Stimulated activated CD4-positive, alpha-beta T cell treated with anti-CD3 and anti-CD28 coated beads, Interleukin-15, amount 100 ng/mL, for 24 hours (primary cell): ENCODE measurements at regions not wholly inside any gene's neighbourhood (a gene's known extent, or its start where the extent isn't known, plus 50 kb on each side); places are given as distances from the start of the nearest gene placed in this dataset.
A peak's percentile ranks its signal among the peaks of the same experiment; 100 is the strongest.

Experiments
- DNase-seq: peaks from one replicate; pipeline ENCODE4 v3.0.0-alpha.2; 2020

DNA sequence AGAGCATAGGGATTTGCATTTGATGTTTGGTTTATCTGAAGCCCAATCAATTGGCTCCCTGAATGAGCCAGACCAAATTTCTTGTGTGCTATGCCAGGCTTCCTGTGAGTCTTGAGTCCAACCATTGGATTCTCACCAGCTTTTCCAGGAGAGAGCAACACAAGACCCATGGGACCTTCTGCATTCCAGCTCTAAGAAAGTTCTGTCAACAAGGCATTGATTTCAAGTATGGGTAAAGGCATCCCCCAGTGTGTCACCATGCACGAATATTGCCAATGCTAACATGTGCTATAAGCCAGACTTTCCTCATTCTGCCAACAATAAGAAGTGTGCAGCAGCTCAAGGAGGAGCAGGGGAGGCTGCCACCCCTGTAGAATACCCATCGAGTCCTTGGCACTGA is 266.6 kb downstream of the ETAA1 start:
- no peak for DNase-seq

DNA sequence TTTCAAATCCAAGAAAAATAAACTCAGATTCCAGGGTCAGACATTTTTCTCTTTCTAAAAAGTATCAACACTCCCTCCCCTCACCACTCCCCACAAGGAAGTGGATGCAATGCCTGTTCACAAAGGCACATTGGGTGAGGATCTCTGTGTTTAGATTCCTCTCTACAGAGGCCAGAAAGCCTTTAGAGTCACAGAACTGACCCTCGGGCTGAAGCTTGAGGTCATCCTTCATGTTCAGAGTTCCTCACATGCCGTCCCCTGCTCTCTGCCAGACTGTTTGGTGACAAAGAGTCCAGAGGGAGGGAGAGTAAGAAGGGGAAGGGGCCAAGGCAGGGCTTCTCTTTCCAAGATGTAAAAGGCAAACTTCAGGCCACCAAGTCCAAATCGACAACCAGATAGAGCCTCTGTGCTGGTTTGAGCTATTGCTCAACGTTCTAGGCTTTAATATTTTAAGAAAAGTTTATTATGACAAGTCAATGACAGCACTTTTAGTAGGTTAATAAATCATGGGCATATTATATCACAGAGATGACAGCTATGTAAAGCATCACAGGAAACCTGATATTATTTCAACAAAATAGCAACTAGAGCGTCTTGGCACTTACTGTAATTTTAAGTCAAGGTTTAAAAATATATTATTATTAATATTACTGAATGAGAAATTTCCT is 269.4 kb downstream of the ETAA1 start:
- no peak for DNase-seq

GRCh38 chr2:67667054-67667908 is 270.1 kb downstream of the ETAA1 start:
- no peak for DNase-seq

- no peak for DNase-seq
These were observed 271.4 kb downstream of the ETAA1 start for GRCh38 chr2:67668538-67668937.

GRCh38 chr2:67669168-67669567 is 272.0 kb downstream of the ETAA1 start:
- no peak for DNase-seq

DNA sequence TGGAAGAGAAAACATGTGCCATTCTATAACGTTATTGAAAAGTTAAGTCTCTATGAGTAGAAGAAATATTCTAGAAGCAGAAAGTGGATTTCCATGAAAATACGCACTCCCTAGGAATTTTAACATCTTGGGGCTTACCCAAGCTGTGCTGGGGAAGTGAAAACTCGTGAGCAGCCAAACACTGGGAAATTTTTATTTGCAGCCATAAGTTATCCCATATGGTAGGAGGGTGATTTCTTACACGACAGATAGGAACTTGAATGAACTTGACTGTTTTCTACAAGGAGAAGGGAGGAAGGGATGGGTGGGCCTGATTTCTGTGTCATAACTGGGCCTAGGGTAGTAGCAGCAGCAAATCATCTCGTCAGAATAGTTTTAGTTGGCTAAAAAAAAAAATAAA is 272.6 kb downstream of the ETAA1 start:
- DNase-seq, result no peak

GRCh38 chr2:67670747-67671183 is 273.6 kb downstream of the ETAA1 start:
- no peak for DNase-seq

- no peak for DNase-seq
These were observed 274.6 kb downstream of the ETAA1 start for GRCh38 chr2:67671464-67672450.

GRCh38 chr2:67674668-67675067 is 277.5 kb downstream of the ETAA1 start:
- DNase-seq, result no peak

DNA sequence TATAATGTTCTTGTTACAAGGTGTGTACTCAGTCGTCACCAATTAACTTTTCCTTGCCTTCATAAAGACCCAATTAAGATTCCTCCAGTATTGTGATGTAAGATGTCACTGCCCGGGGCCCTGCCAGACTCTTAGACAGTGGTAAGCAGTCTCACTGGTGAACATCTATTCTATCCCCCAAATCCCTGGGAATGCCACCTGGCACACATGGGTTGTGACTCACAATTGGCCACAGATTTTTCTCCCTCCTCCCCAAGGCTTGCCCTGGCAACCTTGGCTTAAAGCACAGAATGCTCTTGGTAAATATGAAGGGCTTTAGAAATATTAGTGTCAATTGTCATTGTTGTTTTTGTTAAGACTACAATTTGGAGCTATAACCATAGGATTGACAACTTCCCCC is 287.9 kb downstream of the ETAA1 start:
- DNase-seq, result no peak

- no peak for DNase-seq
These were observed 289.1 kb downstream of the ETAA1 start for GRCh38 chr2:67686254-67686653.

GRCh38 chr2:67689186-67689585 is 292.1 kb downstream of the ETAA1 start:
- no peak for DNase-seq

GRCh38 chr2:67689651-67690050 is 292.5 kb downstream of the ETAA1 start:
- DNase-seq, result no peak

DNA sequence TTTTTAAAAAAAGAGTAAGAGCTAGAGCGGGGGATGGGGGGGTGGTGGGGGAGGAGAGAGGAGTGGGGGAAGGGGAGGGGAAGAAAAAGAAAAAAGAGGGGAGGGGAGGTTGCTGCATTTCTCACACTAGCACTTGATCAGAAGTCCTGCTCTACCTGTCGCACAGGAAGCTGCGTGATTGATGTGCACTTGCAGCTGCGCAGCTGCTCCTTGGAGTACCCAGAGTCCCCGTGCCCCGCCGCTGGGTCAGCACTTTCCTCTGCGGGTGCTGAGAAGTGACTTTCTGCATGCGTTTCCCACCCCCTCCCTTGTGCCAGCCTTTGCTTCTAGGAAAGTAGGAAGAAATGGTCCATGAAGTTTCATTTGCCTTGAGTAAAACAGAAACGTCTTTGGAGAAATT is 297.3 kb downstream of the ETAA1 start:
- DNase-seq, result peak; percentile 2

DNA sequence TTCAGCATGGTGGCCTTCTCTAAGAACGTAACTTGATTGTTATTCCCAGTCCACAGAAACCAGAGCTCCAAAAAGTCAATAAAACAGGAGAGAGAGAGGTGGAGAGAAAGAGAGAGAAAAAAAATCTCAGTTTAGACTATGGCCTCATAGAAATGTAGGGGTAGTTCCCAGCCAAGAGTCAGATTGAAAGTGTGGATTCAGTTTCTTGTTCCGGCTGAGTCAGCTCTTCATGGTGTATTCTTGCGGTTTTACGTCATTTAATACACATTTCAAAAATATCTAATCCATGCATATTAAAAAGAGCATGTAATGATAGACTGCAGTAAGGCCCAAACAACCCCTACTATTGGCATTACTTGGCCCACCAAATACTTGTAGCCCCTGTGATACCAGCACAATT is 303.9 kb downstream of the ETAA1 start:
- no peak for DNase-seq

DNA sequence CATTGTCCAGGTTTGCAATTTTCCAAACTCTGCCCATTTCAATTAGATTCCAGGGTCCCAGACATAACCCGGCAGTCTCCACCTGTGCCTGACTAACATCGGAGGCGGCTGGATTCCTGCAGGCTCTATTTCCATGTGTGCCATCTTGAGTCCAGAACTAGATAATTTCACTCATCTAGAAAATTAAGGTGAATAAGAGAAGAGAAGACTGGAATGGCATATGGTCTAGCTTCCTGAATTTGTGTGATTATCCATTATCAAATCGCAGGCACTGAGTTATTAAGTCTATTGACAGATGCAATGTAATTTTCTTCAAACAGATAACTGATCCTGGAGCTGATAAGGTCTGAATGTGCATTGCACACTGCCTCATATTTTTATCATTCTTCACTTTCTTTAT is 305.2 kb downstream of the ETAA1 start:
- no peak for DNase-seq

DNA sequence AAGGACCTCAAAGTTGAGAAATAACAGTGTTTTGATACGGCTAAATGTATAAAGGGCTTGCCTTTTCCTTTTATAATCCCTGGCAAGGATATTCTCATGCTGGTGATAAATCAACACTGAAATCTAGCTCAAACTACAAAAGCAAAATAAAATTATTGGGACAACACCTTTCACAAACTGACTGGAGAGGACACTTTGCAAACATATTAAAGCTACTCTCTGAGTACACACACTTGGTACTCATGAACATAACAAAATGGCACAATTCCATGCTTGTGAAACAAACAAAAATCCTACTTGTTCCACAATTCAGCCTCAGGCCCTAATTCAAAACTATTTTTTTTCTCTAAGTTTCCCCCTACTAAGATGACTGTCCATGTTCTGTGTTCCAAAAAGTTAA is 305.8 kb downstream of the ETAA1 start:
- DNase-seq, result no peak

DNA sequence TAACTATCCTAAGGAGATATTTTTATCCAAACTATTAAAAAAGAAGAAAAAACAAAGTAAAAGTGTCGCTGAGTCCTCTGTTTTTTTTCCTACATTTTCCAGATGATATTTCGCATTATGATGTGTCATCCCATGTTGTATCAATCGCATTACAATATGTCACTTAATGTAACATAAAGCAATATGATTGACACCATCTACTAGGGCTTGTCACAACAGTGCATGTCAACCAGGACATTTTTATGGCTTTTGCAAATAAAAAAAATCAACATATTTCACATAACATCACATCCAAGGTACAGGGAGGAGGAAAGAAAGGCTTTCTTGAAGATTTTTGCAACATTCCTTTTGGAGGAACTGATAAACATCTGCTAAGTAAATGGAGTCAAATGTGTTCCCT is 308.9 kb downstream of the ETAA1 start:
- no peak for DNase-seq

GRCh38 chr2:67707896-67708295 is 310.8 kb downstream of the ETAA1 start:
- DNase-seq, result no peak

DNA sequence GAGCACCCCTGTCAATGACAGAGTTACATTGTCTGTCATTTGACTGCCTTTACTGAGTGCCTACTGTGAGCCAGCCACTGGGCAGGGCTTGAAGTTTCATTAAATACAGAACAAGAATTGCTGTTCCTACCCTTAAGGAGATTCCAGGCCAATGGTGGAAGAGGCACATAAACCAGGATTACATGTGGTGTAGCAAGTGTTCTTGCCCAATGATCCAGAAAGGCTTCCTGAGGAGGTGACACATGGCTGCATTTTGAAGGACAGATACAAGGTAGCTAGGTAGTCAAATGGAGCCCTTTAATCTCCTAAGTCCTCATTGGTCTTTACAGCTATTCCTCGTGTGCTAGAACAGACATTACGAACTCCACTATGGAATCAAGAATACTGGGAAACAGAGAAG is 312.7 kb downstream of the ETAA1 start:
- no peak for DNase-seq

GRCh38 chr2:67712484-67712883 is 315.4 kb downstream of the ETAA1 start:
- no peak for DNase-seq

- no peak for DNase-seq
These were observed 316.2 kb downstream of the ETAA1 start for GRCh38 chr2:67713376-67713775.

DNA sequence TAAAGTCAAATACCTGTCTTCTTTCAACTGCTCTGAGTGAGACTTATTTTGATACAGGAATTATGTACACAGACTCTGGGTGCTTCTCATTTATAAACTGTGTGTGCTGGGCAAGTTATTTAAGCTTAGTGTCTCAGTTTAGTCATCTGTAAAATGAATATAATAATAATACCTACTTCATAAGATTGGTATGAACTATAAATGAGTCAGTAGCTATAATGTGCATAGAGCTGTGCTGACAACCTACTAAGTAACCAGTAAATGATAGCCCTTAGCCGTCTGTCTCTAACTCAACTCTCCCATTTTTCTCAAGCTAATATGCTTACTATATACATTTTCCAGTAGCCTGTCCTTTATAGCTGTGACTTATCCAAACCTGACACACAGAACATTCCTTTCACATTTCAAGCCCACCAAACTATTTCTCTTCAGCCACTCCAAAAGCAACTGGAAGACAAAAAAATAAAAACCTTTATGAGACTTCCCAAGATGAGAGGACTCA is 319.8 kb downstream of the ETAA1 start:
- DNase-seq, result no peak
